Ovary (tissue), 7 donors: ENCODE measurements at regions not wholly inside any gene's neighbourhood (a gene's known extent, or its start where the extent isn't known, plus 50 kb on each side); places are given as distances from the start of the nearest gene placed in this dataset.

Experiments used
- DNase-seq, 5 donors: peaks; one replicate each; pipeline ENCODE4 v3.0.0-alpha.2; 2019 to 2020
- H3K27ac ChIP-seq, 2 donors: fragments of 200-600 bp; one replicate each; pipeline versions ENCODE4 v1.5.1 to v1.8.0; 2019 to 2022
- H3K27me3 ChIP-seq: fragments of 200-600 bp; one replicate; pipeline ENCODE4 v1.8.0; 2022
- H3K36me3 ChIP-seq: fragments of 200-600 bp; sonication (generic); one replicate; pipeline ENCODE4 v1.5.1; 2019
- H3K4me1 ChIP-seq: one replicate; pipeline ENCODE4 v1.8.1; 2013; ENCODE audit warnings: mild to moderate bottlenecking, moderate library complexity; ENCODE audit not compliant: insufficient read depth
- H3K4me3 ChIP-seq: fragments of 200-600 bp; sonication (generic); one replicate; pipeline ENCODE4 v1.5.1; 2017
- H3K9me3 ChIP-seq, 2 donors: fragments of 200-600 bp in 1 of 2; sonication (generic) in 1 of 2; one replicate each; pipeline versions ENCODE4 v1.5.1 to v1.8.1; 2013 to 2019; ENCODE audit warnings: mild to moderate bottlenecking in 1 of 2, moderate library complexity in 1 of 2
- EP300 ChIP-seq: sonication (generic); formaldehyde crosslinking; IDR thresholded peaks from one replicate; pipeline ENCODE4 v1.6.1; 2017; ENCODE audit warnings: antibody characterized with exemption
- POLR2A ChIP-seq: fragments of 450-650 bp; IDR thresholded peaks from one replicate; pipeline ENCODE4 v1.6.1; 2017; ENCODE audit warnings: antibody characterized with exemption, mild to moderate bottlenecking, moderate library complexity
- WGBS, 3 donors: extraction: QIAGEN DNeasy Blood & Tissue Kit in 1 of 3; methylation state at CpG; one replicate each; pipeline versions ENCODE4 v1.1.5 to v1.1.7; 2013 to 2017; 5-methylcytosine and 5-hydroxymethylcytosine counted together
- intact Hi-C, 4 donors: fragments of 100-400 bp; cut with DNase I; formaldehyde crosslinking; loops; one replicate each; pipeline versions ENCODE4 v1.11.0 to v1.15.1; 2022 to 2023
- TF ChIP-seq, protein P1 (sequence below), 3 donors: fragments of 450-650 bp in 2 of 3; fragments of 200-600 bp in 1 of 3; IDR thresholded peaks; one replicate each; pipeline versions ENCODE4 v1.5.1 to v1.8.0; 2016 to 2022; ENCODE audit warnings: antibody characterized with exemption in 3 of 3, mild to moderate bottlenecking in 1 of 3
- donor health status: DM: no; HTN: no; CAD: no; lungs with moderate emphysema.
- donor health status: DM: no; HTN: no; CAD: no.
- donor health status: Bipolar disorder and iron deficiency.
- donor health status: DM: no; HTN: no; CAD: no.
- donor health status: DM: yes; HTN: yes; CAD: no.

DNA sequence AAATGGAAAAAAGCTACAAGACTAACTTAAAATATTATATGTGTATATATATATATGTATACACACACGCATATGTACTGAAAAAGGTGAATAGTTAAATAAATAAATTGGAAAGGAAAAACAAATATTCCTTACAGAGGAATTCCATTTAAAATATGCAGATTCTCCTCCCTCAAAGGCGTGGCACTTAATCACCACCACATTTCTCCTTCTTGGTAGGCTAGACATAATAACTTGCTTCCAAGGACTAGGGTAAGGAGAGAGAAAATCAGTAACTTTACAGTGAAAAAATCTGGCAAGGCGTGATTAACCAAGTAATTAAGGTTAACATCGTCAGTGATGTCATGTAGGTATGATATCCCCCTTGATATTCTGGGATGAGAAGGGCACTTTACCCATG lies 84.0 kb upstream of the USP25 start:
- H3K36me3 ChIP-seq, result no peaks in the 10 kb centered on the region
- no peak overlapping the region for H3K4me3 ChIP-seq
- no peak overlapping the region for H3K27ac ChIP-seq
- WGBS, 3 donors, result 77 to 79% (median 79%) methylated on average over 4 of the region's 4 CpGs
- H3K9me3 ChIP-seq, result no peaks in the 10 kb centered on the region
- intact Hi-C loops, result no loop called here
- H3K27me3 ChIP-seq, result peaks cover 3% of the 10 kb centered on the region
- TF ChIP-seq, protein P1, sequence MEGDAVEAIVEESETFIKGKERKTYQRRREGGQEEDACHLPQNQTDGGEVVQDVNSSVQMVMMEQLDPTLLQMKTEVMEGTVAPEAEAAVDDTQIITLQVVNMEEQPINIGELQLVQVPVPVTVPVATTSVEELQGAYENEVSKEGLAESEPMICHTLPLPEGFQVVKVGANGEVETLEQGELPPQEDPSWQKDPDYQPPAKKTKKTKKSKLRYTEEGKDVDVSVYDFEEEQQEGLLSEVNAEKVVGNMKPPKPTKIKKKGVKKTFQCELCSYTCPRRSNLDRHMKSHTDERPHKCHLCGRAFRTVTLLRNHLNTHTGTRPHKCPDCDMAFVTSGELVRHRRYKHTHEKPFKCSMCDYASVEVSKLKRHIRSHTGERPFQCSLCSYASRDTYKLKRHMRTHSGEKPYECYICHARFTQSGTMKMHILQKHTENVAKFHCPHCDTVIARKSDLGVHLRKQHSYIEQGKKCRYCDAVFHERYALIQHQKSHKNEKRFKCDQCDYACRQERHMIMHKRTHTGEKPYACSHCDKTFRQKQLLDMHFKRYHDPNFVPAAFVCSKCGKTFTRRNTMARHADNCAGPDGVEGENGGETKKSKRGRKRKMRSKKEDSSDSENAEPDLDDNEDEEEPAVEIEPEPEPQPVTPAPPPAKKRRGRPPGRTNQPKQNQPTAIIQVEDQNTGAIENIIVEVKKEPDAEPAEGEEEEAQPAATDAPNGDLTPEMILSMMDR (IDR thresholded peaks at IDR 0.05), result no peak
- TF ChIP-seq POLR2A, result no peak
- TF ChIP-seq EP300, result no peak
- no peaks in the 10 kb centered on the region for H3K4me1 ChIP-seq
- no peak for DNase-seq

DNA sequence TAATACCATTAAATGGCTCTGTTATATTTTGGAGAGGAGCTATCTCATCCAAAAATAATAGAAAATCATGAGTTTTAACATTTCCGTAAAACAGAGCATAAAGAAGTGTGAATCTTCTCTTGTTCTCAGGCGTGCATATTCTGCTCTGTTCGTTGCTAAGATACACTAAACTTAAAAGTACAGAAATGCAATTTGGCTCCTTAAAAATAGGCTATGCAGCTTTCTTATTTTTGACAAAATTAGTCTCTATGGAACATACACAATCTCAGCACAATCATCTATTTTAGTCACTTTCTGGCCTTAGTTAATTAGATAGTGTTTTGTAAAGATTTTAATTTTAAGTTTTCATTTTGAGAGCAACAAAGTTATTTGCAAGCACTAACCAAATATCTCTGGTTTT lies 79.0 kb upstream of the USP25 start:
- no peaks in the 10 kb centered on the region for H3K36me3 ChIP-seq
- TF ChIP-seq, protein P1 (IDR thresholded peaks at IDR 0.05), result no peak
- TF ChIP-seq POLR2A (no peak), EP300 (no peak)
- intact Hi-C loops, result no loop called here
- DNase-seq, result no peak
- H3K4me1 ChIP-seq, result no peaks in the 10 kb centered on the region
- no peak overlapping the region for H3K27ac ChIP-seq
- 69 to 79% (median 75%) methylated on average over 3 of the region's 3 CpGs for WGBS, 3 donors
- H3K27me3 ChIP-seq, result peaks cover 3% of the 10 kb centered on the region
- H3K4me3 ChIP-seq, result no peak overlapping the region
- H3K9me3 ChIP-seq, result no peaks in the 10 kb centered on the region

- H3K4me3 ChIP-seq, result no peak overlapping the region
- H3K27ac ChIP-seq, result no peak overlapping the region
- no peaks in the 10 kb centered on the region for H3K9me3 ChIP-seq
- DNase-seq, result no peak
- intact Hi-C loops, result no loop called here
- TF ChIP-seq, protein P1 (IDR thresholded peaks at IDR 0.05), result no peak
- TF ChIP-seq POLR2A, result no peak
- TF ChIP-seq EP300, result no peak
- H3K4me1 ChIP-seq, result no peaks in the 10 kb centered on the region
- WGBS, 3 donors, result 55 to 68% (median 60%) methylated on average over 3 of the region's 3 CpGs
- peaks cover 3% of the 10 kb centered on the region for H3K27me3 ChIP-seq
- H3K36me3 ChIP-seq, result no peaks in the 10 kb centered on the region
These were observed 78.6 kb upstream of the USP25 start for GRCh38 chr21:15651172-15651571.

GRCh38 chr21:15653710-15654109 lies 76.1 kb upstream of the USP25 start:
- intact Hi-C loops, result no loop called here
- TF ChIP-seq, protein P1 (IDR thresholded peaks at IDR 0.05), result no peak
- TF ChIP-seq POLR2A, result no peak
- peaks cover 3% of the 10 kb centered on the region for H3K27me3 ChIP-seq
- no peaks in the 10 kb centered on the region for H3K9me3 ChIP-seq
- no peaks in the 10 kb centered on the region for H3K4me1 ChIP-seq
- no peak for DNase-seq
- H3K36me3 ChIP-seq, result no peaks in the 10 kb centered on the region
- no peak overlapping the region for H3K4me3 ChIP-seq
- no peak overlapping the region for H3K27ac ChIP-seq
- WGBS, 3 donors, result 30 to 41% (median 37%) methylated on average over 2 of the region's 2 CpGs

- DNase-seq, result no peak
- TF ChIP-seq, protein P1 (IDR thresholded peaks at IDR 0.05), result no peak
- TF ChIP-seq POLR2A (no peak), EP300 (no peak)
- Histone ChIP-seq H3K9me3 (no peaks in the 10 kb centered on the region), H3K4me1 (no peaks in the 10 kb centered on the region), H3K36me3 (no peaks in the 10 kb centered on the region), H3K4me3 (no peak overlapping the region), H3K27me3 (peaks cover 3% of the 10 kb centered on the region), H3K27ac (no peak overlapping the region)
- intact Hi-C loops, result no loop called here
- WGBS, 3 donors, result 93 to 98% (median 94%) methylated on average over 6 of the region's 6 CpGs
These were observed 75.6 kb upstream of the USP25 start for GRCh38 chr21:15654171-15654570.
